GM06990 (cell line): ENCODE measurements at regions not wholly inside any gene's neighbourhood (a gene's known extent, or its start where the extent isn't known, plus 50 kb on each side); places are given as distances from the start of the nearest gene placed in this dataset.

Experiments
- DNase-seq: peaks from one replicate; pipeline ENCODE4 v3.0.0-alpha.2; 2011; ENCODE audit not compliant: insufficient read length; ENCODE audit errors: extremely low read depth
- H3K27me3 ChIP-seq: replicated peaks from 2 replicates; pipeline ENCODE4 v1.6.0; 2011; ENCODE audit warnings: low read length; ENCODE audit not compliant: control insufficient read depth, insufficient read depth
- H3K36me3 ChIP-seq: 2 replicates; pipeline ENCODE4 v1.5.1; 2011; ENCODE audit warnings: low read length; ENCODE audit not compliant: control insufficient read depth, insufficient read depth
- H3K4me3 ChIP-seq: replicated peaks from 2 replicates; pipeline ENCODE4 v1.5.1; 2011; ENCODE audit warnings: low read depth, mild to moderate bottlenecking, control low read depth, low read length
- CTCF ChIP-seq: IDR thresholded peaks from 2 replicates; pipeline ENCODE4 v1.5.1; 2011; ENCODE audit warnings: low read length, control low read depth, mild to moderate bottlenecking, inconsistent platforms; ENCODE audit not compliant: insufficient read depth, poor library complexity, severe bottlenecking

DNA sequence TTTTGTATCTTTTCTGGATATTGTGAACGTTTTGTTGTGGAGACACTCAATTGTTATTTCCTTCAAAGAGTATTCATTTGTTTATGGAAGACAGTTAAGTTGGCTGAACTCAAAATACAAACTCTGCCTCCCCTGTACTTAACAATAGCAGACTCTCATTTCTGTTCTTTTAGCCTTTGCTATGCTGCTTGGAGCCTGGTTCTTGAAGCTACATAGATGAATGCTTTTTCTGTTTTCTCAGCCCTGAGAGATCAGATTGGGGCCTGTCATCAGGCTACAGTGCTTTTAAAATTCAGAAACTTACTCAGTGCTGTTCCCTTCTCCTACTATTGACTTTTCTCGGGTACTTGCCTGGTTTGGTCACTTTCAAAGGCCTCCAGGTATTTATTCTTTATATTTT, 215.7 kb upstream of the LYPLAL1 start:
- H3K36me3 ChIP-seq: no peaks in the 10 kb centered on the region
- no peaks in the 10 kb centered on the region for H3K27me3 ChIP-seq
- TF ChIP-seq CTCF: no peak
- H3K4me3 ChIP-seq: no peak overlapping the region
- DNase-seq: no peak

DNA sequence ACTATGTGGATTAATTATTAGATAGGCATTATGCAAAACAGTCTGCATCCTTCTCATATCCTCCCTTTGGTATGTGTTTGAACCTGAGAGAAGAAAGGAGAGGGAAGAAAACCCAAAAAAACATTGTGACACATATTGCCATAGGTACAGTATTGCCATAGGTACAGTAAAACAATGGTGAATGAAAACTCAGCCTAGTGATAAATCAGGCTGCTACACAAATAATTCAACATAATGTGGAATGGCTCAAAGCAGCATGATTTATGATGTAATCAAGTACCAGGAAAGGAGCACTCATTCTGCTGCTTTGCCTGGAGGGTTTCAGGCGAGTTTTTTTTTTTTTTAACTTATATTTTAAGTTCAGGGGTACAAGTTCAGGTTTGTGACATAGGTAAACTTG, 213.9 kb upstream of the LYPLAL1 start:
- no peaks in the 10 kb centered on the region for H3K27me3 ChIP-seq
- no peak overlapping the region for H3K4me3 ChIP-seq
- H3K36me3 ChIP-seq: no peaks in the 10 kb centered on the region
- no peak for DNase-seq
- no peak for TF ChIP-seq CTCF

GRCh38 chr1:218964471-218965185, 209.1 kb upstream of the LYPLAL1 start:
- no peak for TF ChIP-seq CTCF
- H3K27me3 ChIP-seq: no peaks in the 10 kb centered on the region

GRCh38 chr1:218965821-218966220, 207.9 kb upstream of the LYPLAL1 start:
- TF ChIP-seq CTCF: no peak
- Histone ChIP-seq H3K36me3 (no peaks in the 10 kb centered on the region), H3K27me3 (no peaks in the 10 kb centered on the region), H3K4me3 (no peak overlapping the region)
- DNase-seq: no peak

More at GRCh38 chr1:218964471-218965185, 209.1 kb upstream of the LYPLAL1 start:
- DNase-seq: no peak
- Histone ChIP-seq H3K36me3 (no peaks in the 10 kb centered on the region), H3K4me3 (no peak overlapping the region)

DNA sequence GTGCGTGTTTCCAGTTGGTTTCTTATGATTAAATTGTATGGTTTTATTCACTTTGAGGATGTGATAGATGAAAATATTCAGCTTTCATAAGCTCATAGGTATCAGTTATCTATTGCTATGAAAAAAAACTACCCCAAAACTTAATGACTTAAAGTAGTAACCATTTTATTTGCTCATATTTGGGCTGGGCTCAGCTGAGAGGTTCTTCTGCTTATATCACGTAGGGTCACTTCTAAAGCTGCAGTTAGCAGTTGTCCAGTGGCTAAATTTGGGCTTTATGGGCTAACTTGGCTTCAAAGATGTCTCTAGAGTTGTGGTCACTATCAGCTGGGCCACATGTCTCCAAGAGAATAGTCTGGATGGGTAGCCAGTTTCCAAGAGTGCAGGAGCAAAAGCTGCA, 206.4 kb upstream of the LYPLAL1 start:
- Histone ChIP-seq H3K4me3 (no peak overlapping the region), H3K27me3 (no peaks in the 10 kb centered on the region), H3K36me3 (no peaks in the 10 kb centered on the region)
- DNase-seq: no peak
- no peak for TF ChIP-seq CTCF

DNA sequence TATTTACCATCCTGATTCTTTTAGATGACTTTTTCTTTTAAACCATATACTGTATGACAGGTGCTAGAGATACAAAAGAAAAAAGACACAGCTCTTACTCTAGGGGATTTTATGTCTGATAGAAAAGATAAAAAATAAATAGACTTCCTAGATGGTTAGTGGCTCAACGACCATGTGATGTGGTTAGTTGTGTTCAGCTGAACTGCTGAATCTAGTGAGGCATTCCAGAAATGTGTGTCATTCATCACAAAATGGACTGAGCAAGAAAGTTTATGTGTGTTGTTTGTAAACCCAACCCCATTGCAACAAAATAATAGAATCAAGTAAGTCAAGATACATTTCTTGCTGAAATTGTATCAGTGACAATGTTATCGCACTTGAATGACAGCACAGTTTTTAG, 205.8 kb upstream of the LYPLAL1 start:
- no peak overlapping the region for H3K4me3 ChIP-seq
- no peaks in the 10 kb centered on the region for H3K36me3 ChIP-seq
- no peaks in the 10 kb centered on the region for H3K27me3 ChIP-seq
- no peak for TF ChIP-seq CTCF
- DNase-seq: no peak
